MCF 10A (cell line): ENCODE measurements at regions not wholly inside any gene's neighbourhood (a gene's known extent, or its start where the extent isn't known, plus 50 kb on each side); places are given as distances from the start of the nearest gene placed in this dataset.

Source experiments
- BruUV-seq: library from RNA; stranded (reverse); fragments of 400-500 nt; replicated peaks from 2 replicates; lab custom pipeline; 2021; lab: Mats Ljungman, UMichigan
- CTCF ChIA-PET: fragments of 300-600 bp; sonication (Branson Sonifier 250); formaldehyde crosslinking; extraction: SDS; loops from one replicate; lab custom pipeline; 2021; ENCODE audit warnings: antibody characterized with exemption, inconsistent platforms; lab: Yijun Ruan, JAX
- POLR2A ChIA-PET: fragments of 300-600, 350-650 bp; sonication (Branson Sonifier 250); formaldehyde crosslinking; extraction: SDS; loops from one replicate; lab custom pipeline; 2020; ENCODE audit warnings: antibody characterized with exemption, inconsistent platforms; lab: Yijun Ruan, JAX
- DNase-seq: peaks from one replicate; pipeline ENCODE4 v3.0.0-alpha.2; 2018; ENCODE audit not compliant: unreplicated experiment
- H3K27ac Mint-ChIP-seq: one replicate; pipeline ENCODE4 v1.8.0; 2022; ENCODE audit warnings: mild to moderate bottlenecking, low read depth, mixed read lengths; ENCODE audit not compliant: unreplicated experiment
- H3K27me3 Mint-ChIP-seq: one replicate; pipeline ENCODE4 v1.8.0; 2022; ENCODE audit warnings: mixed read lengths; ENCODE audit not compliant: insufficient read depth, unreplicated experiment
- H3K36me3 Mint-ChIP-seq: one replicate; pipeline ENCODE4 v1.8.0; 2022; ENCODE audit warnings: mild to moderate bottlenecking, moderate library complexity, mixed read lengths; ENCODE audit not compliant: insufficient read depth, unreplicated experiment
- H3K4me1 Mint-ChIP-seq: one replicate; pipeline ENCODE4 v1.8.0; 2022; ENCODE audit warnings: mixed read lengths; ENCODE audit not compliant: insufficient read depth, unreplicated experiment
- H3K4me3 Mint-ChIP-seq: one replicate; pipeline ENCODE4 v1.8.0; 2022; ENCODE audit warnings: mild to moderate bottlenecking, moderate library complexity, mixed read lengths; ENCODE audit not compliant: unreplicated experiment
- H3K9me3 Mint-ChIP-seq: one replicate; pipeline ENCODE4 v1.8.0; 2022; ENCODE audit warnings: mixed read lengths; ENCODE audit not compliant: unreplicated experiment
- intact Hi-C: fragments of 100-400 bp; cut with micrococcal nuclease; formaldehyde crosslinking; loops from 2 replicates; pipeline ENCODE4 v1.14.1; 2022
- TF ChIP-seq, protein P1 (sequence below): fragments of 200-600 bp; IDR thresholded peaks from one replicate; pipeline ENCODE4 v1.8.0; 2022; ENCODE audit warnings: antibody characterized with exemption, mild to moderate bottlenecking; ENCODE audit not compliant: unreplicated experiment

- ChIA-PET POLR2A (no interaction called here), CTCF (no interaction called here)
- no peak for DNase-seq
- Mint-ChIP-seq H3K9me3 (no peaks in the 10 kb centered on the region), H3K27ac (no peak overlapping the region), H3K4me1 (no peaks in the 10 kb centered on the region), H3K36me3 (no peaks in the 10 kb centered on the region), H3K4me3 (no peak overlapping the region), H3K27me3 (no peaks in the 10 kb centered on the region)
- no TSS peak for BruUV-seq
- TF ChIP-seq, protein P1, sequence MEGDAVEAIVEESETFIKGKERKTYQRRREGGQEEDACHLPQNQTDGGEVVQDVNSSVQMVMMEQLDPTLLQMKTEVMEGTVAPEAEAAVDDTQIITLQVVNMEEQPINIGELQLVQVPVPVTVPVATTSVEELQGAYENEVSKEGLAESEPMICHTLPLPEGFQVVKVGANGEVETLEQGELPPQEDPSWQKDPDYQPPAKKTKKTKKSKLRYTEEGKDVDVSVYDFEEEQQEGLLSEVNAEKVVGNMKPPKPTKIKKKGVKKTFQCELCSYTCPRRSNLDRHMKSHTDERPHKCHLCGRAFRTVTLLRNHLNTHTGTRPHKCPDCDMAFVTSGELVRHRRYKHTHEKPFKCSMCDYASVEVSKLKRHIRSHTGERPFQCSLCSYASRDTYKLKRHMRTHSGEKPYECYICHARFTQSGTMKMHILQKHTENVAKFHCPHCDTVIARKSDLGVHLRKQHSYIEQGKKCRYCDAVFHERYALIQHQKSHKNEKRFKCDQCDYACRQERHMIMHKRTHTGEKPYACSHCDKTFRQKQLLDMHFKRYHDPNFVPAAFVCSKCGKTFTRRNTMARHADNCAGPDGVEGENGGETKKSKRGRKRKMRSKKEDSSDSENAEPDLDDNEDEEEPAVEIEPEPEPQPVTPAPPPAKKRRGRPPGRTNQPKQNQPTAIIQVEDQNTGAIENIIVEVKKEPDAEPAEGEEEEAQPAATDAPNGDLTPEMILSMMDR: no peak
- intact Hi-C loops: no loop called here
Observed at GRCh38 chr13:90089051-90089450, 1258.4 kb upstream of the MIR17HG start.

DNA sequence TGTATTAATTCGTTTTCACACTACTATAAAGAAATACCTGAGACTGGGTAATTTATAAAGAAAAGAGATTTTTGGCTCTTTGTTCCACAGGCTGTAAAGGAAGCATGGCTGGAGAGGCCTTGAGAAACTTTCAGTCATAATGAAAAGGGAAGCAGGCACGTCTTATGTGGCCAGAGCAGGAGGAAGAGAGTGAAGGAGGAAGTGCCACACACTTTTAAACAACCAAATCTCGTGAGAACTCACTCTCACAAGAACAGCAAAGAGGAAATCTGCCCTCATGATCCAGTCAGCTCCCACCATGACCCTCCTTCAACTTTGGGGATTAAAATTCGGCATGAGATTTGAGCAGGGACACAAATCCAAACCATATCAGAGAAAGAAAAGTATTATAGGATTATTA is 1255.9 kb upstream of the MIR17HG start:
- CTCF ChIA-PET: interaction anchor here (0.5 to 0.7 kb wide), 2 partner anchors 1200 to 1291 kb away, joined by 3 read pairs; no protein-coding TSS in a partner anchor
- no TSS peak for BruUV-seq

DNA sequence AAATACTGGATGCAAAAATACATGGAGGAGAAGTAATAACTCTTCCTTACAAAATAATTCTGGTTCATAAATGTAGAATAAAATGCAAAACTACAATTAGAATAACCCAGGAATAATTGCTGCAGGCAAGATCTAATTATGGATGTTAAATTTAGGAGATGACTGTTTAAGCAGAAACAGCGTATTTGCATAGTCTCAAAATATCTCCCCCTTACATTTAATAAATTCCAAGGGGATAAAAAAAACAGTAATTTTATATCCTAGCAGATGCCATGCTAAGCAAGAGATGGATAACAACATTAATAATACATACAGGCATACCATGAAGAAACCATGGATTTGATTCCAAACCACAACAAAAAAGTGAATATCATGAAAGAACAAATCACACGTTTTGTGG is 1253.1 kb upstream of the MIR17HG start:
- no peaks in the 10 kb centered on the region for H3K9me3 Mint-ChIP-seq
- TF ChIP-seq, protein P1: no peak
- no peaks in the 10 kb centered on the region for H3K36me3 Mint-ChIP-seq
- BruUV-seq: no TSS peak
- no peaks in the 10 kb centered on the region for H3K27me3 Mint-ChIP-seq
- ChIA-PET CTCF (no interaction called here), POLR2A (no interaction called here)
- DNase-seq: no peak
- no peak overlapping the region for H3K27ac Mint-ChIP-seq
- H3K4me3 Mint-ChIP-seq: no peak overlapping the region
- intact Hi-C loops: no loop called here
- no peaks in the 10 kb centered on the region for H3K4me1 Mint-ChIP-seq

More for the DNA sequence above, 1255.9 kb upstream of the MIR17HG start:
- intact Hi-C loops: no loop called here
- POLR2A ChIA-PET: no interaction called here
- Mint-ChIP-seq H3K27ac (no peak overlapping the region), H3K36me3 (no peaks in the 10 kb centered on the region), H3K4me3 (no peak overlapping the region), H3K9me3 (no peaks in the 10 kb centered on the region), H3K27me3 (no peaks in the 10 kb centered on the region), H3K4me1 (no peaks in the 10 kb centered on the region)
- DNase-seq: no peak
- TF ChIP-seq, protein P1: no peak

DNA sequence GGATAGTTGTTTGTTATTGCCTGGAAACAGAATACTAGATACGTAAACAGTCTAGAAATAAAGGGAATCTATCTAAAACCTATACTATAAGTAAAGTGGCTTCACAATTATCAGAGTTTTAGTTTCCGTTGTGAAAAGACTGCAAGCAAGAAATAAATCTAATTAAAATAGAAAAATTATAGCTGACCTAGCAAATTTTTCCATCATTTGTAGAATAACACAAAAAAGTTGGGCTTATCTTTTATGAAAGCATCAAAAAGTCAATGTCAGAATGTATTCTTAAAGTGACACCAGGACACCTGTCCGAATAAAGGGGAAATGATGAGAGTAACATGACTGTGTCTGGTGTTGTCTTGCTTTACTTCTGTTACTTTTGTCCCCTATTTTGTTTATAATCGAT is 1248.9 kb upstream of the MIR17HG start:
- POLR2A ChIA-PET: no interaction called here
- TF ChIP-seq, protein P1: no peak
- BruUV-seq: no TSS peak
- Mint-ChIP-seq H3K9me3 (peaks cover 7% of the 10 kb centered on the region), H3K27me3 (no peaks in the 10 kb centered on the region), H3K27ac (no peak overlapping the region), H3K4me3 (no peak overlapping the region), H3K4me1 (no peaks in the 10 kb centered on the region), H3K36me3 (no peaks in the 10 kb centered on the region)
- intact Hi-C loops: no loop called here
- CTCF ChIA-PET: no interaction called here
- DNase-seq: no peak
